H1 (cell line): ENCODE measurements at regions not wholly inside any gene's neighbourhood (a gene's known extent, or its start where the extent isn't known, plus 50 kb on each side); places are given as distances from the start of the nearest gene placed in this dataset.

Source experiments
- KDM4A ChIP-seq: IDR thresholded peaks from one replicate; pipeline ENCODE4 v1.7.1; 2012; ENCODE audit warnings: low read depth, mild to moderate bottlenecking, moderate library complexity, low read length, inconsistent platforms; ENCODE audit not compliant: severe bottlenecking
- POLR2AphosphoS5 ChIP-seq: IDR thresholded peaks from 2 replicates; pipeline ENCODE4 v1.6.1; 2011; ENCODE audit warnings: low read depth, low read length

DNA sequence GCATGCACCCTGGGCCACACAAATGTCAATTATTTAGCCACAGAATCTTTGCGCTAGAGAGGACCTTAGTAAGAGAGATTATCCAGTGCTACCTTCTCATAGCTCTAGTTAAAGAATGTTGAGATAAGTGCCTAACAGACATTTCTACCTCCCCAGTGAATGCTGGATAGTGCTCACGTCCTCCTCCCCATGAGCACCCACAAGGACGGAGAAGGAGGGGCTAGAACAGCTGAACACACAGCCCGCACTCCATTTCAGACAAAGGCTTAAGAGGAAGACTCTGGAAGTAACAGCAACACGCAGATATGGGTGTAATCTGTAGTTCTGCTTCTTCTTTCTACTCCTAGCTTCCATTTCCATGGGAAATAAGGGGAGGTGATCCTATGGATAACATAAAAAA, 120.5 kb downstream of the FEM1C start (continued):
- TF ChIP-seq KDM4A: no peak
- no peak for TF ChIP-seq POLR2AphosphoS5
